ENCODE measurements at regions not wholly inside any gene's neighbourhood (a gene's known extent, or its start where the extent isn't known, plus 50 kb on each side); places are given as distances from the start of the nearest gene placed in this dataset.

DNA sequence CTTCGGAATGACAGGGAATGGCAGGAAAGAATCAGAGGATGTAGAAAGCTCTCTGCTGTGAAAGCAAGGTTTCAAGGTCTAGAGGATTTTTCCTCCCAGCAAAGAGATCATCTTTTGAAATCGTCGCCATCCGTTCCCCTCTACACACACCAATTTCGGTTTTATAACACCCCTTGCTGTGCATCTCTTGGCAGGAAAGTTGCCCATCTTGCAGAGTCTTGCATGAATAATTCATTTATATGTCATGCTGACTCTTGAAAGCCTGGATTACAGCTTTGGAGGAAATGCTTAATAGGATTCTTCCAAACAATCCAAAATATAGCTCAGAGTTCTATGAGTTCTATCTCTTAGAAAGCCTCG, 262.7 kb downstream of the CHL1 start:
- DNase-seq, result no peak

DNA sequence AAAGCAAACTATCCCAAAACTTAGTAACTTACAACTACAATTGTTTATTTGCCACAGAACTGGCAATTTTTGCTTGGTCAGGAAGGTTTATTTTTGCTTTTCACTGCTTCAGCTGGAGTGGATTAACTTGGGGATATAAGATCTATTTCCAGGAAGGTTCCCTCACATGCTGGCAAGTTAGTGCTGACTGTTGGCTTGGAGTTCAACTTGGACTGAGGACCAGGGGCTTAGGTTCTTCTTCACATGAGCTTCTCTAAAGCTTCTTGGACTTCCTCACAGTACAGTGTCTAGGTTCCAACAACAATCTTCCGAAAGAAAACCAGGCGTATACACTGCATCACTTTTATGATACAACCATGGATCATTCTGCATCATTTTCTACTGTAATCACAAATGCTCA, 264.4 kb downstream of the CHL1 start:
- DNase-seq, result no peak

DNA sequence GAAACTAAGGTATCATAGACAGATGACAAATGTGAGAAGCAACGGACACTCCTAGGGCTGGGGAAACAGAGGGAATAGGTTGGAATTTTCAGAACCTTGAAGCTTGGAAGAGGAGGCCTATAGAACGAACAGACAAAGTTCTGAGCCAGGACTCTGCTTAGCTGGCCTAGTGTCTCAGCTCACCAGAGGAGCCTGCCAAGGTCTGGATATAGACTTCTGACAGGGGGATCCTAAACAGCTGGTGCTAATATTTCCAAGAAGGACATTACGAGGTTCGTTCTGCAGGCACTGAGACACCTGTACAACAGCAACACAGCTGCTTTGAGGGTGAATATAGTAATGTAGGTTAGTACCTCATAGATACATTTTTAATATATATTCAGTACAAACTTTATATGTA, 266.3 kb downstream of the CHL1 start:
- no peak for DNase-seq

DNA sequence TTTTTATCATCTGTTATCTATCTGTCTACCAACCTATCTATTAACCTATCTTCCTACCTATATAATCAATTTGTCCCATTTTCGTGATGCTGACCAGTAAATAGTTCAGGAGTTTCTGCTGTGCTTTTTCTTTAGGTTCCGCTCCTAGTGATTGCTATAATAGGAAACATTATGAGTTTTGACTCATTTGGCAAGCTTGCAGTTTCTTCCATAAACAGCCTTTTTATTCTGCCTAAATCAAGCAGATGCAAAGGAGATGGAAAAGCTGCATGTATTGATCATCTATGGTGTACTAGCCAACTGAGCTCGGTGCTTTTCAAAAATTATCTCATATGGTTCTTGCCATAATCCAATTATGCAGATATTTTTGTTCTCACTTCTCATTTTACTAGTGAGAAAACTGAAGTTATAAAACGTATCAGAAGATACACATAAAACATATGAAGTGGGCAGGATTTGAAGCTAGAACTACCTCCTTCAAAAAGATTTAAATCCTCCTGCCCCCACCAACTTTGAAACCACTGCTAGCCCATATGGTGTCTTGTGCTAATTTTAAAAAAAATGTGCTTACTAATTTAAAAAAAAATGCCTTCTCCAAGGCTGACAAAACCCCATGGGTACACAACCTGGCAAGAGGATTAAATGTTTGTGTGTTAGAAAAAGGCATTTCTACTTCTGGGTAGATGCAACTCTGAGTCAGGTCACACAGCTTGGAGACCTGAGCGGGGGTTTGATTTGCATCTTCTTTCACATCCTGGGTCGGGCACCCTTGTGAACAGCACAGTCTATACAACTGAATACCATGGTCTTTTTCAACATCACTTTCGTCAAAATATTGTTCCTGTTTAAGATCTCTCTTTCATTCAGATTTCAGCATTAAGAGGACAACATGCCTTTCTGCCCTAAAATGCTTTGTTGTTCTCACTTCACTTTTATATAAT, 267.0 kb downstream of the CHL1 start:
- DNase-seq, result no peak

DNA sequence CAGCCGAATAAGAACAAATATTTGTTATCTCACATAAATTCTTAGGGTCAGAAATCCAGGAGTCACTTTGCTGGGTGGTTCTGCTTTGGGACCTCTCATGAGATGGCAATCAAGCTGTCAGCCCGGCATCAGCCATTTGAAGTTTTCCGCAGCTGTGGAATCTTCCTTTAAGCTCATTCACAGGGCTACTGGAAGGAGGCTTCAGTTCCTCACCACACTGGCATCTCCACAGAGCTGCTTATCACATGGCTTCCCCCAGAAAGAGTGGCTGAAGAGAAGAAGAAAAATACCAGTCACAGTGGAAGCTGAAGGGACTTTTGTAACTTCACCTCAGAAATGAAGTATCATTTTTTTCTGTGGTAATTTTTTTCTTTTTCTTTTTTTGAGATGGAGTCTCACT, 267.7 kb downstream of the CHL1 start:
- no peak for DNase-seq

DNA sequence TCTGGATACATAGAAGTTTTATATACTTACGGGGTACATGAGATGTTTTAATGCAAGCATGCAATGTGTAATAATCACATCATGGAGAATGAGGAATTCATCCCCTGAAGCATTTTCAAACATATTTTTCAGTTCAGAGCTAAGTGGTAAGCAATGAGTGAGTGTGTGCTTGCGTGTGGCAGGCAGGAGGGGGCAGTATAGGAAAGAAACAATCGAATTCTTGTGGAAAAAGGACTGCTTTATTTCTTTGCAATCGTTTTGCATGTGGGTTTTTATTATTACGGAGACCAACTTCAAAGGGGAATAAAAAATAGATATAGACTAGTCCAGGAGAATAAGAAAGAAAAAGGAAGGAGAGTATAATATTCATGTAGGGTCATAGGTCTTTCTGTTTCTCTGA, 271.6 kb downstream of the CHL1 start:
- no peak for DNase-seq

DNA sequence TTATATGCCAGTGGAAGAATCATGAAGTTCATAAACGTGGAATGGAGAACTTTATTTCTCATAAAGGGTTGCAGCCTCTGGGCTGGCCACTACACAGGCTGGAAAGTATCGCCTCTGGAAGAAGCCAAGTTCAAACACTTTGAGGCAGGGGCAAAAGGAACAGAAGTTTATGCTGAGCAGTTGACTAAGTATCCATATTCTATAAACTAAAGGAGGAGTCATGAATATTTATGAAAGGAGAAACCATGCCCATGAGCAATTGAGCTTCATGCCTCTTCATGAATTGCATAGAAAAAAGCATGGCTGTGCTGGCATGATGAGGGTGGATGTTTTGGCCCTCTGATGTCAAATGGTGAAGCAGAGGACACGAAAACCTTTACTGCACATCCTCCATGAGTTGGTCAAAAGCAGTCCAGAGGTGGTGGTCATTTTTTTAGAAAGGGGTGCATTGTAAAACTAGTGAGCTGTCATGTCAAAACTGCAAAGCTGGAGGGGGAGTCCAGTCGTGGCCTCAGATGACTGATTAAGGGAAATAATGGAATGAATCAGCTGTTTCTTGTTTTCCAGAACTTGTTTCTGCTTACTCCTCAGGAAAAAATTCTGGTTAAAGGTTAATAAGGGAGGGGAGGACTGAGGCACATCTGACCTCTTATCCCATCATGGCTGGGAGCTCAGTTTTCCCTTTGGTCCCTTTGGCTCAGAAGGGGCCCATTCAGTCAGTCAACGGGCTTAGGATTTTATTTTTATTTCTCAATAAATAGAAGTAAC, 276.7 kb downstream of the CHL1 start:
- DNase-seq, result no peak

DNA sequence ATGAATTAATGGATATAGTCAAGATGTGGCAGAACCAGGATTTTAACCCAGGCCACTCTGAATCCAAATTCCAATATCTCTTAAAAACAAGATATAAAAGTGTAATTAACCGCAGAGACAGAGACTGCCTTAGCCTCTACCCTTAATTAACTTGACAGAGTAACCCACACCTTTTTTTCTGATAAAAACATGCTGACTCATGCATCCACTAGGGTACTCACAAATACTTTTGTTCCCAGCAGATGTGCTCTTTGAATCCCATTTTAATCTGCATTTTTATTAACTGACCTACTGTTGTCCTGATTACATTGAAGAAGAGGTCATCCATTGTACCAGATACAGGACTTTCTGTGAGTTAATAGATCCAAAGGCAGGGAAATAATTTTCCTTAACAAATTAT, 278.3 kb downstream of the CHL1 start:
- DNase-seq, result no peak

DNA sequence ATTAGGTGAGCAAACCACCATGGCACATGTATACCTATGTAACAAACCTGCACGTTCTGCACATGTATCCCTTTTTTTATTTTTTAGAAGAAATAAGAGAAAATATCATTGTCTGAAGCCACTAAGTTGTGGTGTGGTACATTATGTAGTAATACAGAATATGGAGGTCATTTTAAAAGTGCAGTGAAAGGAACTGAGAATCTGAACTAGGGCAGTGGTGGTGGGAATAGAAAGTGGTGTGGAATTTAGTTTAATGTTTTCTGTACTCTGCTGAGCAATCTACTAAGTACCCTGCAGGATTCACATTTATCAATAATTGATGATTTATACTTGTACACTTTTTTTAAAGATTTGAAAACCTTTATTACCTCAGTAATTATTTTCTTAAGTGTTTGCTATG, 283.5 kb downstream of the CHL1 start:
- no peak for DNase-seq

DNA sequence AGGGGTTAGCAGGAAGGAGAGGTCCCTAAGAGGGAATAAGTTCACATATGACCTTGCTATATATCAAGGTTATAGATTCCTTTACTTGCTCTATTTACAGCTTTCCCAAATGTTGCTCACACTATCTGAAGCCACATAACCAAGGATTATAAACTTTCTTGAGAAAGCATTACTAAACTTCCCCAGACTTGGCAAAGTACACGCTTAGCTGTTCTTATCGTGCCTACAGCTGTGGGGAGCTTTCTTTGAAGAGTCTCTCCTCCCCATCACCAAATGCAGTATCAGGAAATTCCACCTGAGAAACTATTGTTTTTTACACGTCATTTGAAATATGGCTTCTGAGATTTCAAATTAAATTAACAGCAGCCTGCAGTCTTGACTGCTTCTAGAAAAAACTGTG, 284.5 kb downstream of the CHL1 start:
- no peak for DNase-seq

DNA sequence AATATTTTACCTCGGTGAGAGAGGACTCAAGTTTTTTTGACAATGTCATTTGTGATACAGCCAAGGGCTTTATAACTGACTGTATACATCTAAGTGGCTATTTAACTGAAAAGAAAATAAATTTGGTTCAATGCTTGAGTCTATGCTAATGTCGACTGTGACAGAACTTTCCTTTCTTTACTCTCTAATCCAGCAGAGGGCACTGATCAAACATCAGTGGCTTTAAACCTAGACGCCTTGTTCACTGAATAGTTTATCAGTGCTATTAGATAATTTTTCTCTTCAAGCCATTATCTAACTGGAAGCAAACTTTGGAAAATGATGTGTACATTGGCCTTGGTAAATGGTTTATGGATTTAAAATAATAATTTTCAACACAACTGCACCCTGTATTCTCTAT, 285.1 kb downstream of the CHL1 start:
- no peak for DNase-seq

DNA sequence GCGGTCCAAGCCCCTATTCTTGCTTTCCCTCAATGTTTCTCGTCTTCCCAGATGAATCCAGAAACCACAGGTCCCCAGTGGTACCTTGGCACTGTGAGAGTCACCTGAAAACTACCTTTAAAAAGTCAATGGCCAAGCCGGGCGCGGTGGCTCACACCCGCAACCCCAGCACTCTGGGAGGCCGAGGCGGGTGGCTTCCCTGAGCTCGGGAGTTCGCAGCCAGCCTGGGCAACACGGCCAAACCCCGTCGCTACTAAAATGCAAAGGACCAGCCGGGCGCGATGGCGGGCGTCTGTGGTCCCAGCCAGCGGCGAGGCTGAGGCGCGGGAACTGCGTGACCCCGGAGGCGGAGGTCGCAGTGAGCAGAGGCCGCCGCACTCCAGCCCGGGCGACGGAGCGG, 285.9 kb downstream of the CHL1 start:
- DNase-seq, result no peak

DNA sequence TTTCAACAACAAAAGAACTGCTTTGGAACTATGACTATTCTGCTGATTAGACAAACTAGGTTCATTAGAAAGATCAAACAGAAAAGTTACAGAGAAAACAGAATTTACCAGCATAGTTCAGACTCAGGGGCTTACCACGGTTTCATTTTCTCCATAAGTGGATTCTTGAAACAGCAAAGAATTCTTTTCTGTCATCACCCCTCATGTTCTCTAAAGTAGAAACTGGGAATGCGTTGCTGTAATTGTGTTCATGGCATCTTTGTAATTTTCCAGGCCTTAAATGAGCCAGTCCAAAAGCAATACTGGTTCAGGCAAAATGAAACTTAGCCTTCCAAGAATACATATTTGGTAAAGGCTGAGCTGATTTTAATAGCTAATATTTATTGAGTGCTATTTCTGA, 287.8 kb downstream of the CHL1 start:
- DNase-seq, result no peak

DNA sequence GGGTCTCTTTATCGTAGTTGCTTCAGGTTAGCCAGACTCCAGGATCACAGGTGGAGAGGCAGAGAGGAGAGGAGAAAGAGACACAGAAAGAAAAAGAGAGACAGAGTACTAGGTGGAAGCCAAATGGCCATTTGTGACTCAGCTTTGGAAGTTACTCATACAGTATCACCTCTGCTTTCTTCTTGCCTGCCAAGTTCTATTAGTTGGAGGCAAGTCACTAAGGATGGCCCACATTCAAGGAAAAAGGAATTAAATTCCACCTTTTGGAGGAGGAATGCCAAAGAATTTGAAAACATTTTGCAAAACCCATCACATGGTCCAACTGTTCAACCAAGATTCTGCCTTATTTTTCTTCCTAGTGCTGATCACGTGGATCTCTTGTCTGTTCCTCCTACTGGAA, 291.1 kb downstream of the CHL1 start:
- DNase-seq, result no peak

DNA sequence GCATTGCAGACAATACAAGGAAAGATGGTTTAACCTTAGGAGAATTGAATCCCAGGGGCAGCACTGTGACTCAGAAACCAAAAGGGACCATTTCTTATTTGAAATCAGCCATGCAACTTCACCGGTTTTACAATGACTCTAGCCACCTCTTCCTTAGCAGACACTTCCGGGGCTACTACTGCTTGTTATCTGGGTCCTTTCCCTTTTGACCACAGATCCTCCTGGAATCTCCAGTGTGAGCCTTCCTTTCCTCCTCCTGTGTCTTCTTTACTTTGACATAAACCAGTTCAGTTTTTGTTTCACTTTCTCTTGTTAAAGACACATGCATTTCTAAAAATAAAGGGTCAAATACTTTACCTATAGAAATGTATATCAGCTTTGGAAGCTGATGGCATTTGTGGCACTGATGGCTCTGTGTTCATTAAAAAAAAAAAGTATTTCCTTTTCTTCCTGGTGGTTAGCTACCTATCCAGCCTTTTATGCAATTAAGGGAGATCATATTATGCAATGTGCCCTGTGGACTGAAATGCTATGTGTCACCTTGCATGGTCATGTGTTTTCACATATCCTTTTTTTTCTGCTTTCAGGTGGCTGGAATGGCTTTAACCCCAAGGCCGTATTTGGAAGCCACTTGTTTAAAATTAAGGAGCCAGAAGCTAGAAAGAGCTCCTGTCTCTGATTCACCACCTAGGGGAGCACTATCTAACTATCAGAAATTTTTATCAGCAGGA, 296.2 kb downstream of the CHL1 start:
- no peak for DNase-seq

DNA sequence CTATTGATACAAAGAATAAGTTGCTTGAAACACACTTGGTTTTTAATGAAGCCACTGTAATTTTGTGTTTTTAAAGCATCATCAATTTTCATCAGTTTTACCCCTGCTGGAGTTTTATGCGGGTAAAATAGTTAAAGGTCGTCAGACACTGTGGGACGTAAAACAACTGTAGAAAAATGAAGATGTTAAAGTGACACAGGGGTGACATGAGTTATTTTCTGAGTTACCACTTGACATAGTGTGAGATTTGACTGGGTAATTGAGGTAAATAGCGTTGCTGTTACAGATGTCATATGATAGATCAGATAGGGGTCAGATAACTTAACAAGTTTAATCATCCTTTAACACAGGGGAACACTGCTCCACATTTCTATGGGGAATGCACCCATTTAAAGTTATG, 297.6 kb downstream of the CHL1 start:
- no peak for DNase-seq

DNA sequence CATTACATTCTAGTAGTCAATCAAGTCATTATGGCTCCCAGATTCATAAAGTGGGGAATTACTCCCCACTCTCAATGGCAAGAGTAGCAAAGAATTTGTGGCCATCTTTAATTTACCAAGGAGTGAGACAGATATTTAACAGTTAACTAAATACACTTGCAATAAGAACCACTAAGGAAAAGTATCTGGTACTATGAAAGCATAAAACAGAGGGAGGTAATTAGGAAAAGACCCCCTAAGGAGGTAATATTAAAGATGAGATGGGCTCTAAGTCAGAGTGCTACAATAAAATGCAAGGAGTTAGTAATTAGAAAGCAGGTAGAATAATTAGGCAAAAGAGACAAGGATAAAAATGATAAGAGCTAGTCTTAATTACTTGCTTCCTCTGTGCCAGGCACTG, 301.9 kb downstream of the CHL1 start:
- DNase-seq, result no peak

DNA sequence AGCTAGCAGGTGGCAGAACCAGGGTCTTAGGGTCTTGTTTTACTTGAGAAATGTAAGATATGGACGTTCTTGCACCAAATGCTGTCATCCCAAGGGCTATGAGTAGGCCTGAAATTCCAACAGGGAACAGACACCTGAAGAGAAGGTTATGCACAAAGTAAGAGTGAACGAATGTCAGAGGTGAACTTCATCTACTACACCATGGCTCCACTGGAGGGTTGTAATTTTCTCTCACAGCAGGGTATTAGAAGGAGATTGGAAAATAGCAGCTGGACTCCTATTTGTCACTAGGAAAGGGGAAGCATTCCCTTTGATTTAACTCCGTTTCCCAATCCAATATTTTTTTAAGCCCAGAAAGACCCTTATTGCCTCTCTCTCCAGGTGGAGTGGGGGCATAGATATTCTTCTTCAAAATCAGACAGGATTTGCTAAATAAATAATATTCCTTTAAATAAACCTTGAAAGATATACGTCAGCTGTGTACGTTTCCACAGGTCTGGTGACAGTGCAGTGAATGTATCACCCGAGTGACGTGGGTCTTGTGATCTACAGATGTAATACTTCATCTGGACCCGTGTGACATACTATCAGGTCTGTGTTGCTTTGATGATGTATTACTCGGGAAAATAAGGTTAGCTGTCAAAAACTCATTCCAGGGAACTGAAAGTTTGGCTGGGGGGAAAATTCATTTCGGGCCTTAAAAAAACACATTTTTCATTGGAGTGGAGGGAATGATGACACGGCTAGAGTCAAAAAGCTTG, 302.6 kb downstream of the CHL1 start:
- DNase-seq, result no peak

DNA sequence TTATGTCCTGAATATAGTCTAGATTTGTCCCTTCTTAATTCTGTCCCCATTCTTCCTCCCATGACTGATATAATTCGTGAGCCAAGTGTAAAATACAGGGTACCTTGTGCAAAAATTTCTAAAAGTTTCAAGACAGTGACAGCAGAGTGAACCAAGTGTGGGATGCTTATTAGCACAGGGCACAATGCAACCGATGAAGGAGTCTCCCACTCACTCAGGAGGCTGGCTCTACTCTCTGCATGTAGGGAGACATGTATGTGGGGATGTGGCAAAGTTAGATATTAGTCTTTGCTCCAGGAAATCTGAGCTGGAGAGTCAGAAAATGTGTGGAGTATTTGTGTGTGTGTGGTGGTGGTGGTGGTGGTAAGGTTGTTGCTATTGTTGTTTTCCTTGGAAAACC, 305.9 kb downstream of the CHL1 start:
- DNase-seq, result no peak

DNA sequence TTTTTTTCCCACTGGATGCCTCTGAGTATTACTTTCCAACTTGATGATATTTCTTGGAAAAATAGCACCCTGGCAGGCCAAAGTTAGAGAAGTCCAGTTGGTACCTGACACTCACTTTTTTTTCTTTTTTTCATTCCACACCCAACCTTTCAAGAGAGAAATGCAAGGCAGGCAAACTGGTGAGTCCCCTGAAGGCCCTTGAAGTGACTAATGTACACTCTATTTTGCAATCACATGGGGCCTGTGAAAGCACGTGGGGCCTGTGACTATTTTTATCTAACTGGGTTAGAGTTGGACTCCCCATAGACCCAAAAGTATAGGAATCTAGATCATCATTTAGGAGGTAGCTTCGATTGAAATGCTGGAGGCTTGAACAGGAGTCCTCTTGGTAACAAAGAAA, 316.7 kb downstream of the CHL1 start:
- DNase-seq, result no peak

DNA sequence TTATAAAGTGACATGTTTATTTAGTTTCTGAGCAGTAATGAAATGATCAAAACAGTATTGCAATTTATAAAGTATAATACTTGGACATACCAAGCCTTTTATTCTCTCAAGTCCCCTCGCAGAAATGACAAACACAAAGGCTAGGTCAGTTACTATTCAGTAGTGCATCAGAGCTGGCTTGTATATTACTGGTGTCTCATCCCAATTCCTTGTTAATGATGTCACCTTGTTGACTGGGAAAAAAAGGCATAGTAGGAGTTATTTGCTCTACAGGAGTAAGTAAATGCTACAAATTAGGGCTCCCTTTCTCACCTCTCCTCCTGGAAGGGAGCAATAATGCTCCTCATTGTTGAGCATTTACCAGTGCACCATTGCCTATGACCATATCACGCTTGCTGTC, 317.6 kb downstream of the CHL1 start:
- no peak for DNase-seq

DNA sequence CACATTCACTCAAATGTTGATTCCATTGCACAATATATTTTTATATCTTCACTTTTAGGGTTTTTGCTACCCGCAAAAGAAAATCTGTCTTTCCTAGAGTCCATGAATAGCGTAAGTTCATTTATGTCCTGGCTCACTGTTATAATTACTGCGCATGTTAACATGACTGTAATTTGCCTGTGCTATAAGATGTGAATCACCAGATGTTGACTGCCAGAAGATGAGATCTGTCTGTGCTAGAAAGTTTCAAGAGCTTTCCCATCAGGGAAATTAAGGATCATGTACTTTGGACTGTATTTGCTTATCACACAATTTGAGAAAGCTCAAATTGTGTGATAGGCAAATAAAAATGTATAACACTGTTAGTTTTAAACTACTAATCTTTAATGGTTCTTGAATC, 322.5 kb downstream of the CHL1 start:
- DNase-seq, result no peak

DNA sequence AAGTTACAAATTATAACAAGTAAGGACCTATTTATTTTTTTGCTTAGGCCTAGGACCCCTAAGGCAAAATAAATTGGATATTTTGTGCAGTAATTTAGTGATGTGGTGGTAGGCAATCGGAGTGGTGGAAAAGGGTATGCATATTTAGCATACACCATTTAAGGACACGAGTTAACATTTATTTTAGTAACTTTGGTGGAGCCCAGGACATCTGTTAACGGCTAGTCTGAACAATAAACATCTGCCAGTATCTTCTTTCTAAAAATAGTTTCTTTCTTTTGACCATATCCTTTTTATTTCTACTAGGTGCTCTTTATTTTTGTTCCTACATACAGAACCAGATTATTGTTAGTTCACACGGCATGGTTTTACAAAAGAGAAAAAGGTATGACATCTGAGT, 326.3 kb downstream of the CHL1 start:
- no peak for DNase-seq
